Thyroid gland (tissue), 4 donors: ENCODE measurements at regions not wholly inside any gene's neighbourhood (a gene's known extent, or its start where the extent isn't known, plus 50 kb on each side); places are given as distances from the start of the nearest gene placed in this dataset.

ENCODE experiments used
- POLR2A ChIP-seq, 2 donors: fragments of 450-650 bp; IDR thresholded peaks; one replicate each; pipeline ENCODE4 v1.6.1; 2017; ENCODE audit warnings: antibody characterized with exemption in 2 of 2, mild to moderate bottlenecking in 2 of 2, moderate library complexity in 1 of 2
- TF ChIP-seq, protein P1 (sequence below), 6 experiments: fragments of 200-600 bp in 3 of 6; fragments of 450-650 bp in 3 of 6; sonication (generic) in 3 of 6; IDR thresholded peaks; one replicate each; pipeline ENCODE4 v1.5.1; 2016 to 2019; ENCODE audit warnings: antibody characterized with exemption in 6 of 6, mild to moderate bottlenecking in 2 of 6, inconsistent platforms in 1 of 6, moderate library complexity in 1 of 6

DNA sequence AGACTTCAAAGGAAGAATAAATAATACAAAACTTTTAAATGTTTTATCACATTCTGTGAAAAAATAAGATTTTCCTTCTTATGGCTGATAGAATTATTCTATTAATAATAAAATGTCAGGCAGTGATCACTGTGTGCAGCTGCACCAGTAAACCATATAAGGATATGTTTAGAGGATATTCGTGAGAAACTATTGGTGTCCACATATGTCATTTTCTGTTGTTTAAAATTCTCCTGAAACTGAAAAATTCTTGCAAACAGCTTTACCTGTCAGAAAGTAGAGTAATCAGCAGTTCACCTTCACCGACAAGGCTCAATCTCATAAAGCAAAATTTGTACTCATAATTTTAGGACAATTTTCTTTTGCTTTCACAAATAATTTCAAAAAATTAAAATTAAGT, 170.1 kb upstream of the KCNH7 start:
- TF ChIP-seq POLR2A (IDR thresholded peaks at IDR 0.05), result no peak
- TF ChIP-seq, protein P1, sequence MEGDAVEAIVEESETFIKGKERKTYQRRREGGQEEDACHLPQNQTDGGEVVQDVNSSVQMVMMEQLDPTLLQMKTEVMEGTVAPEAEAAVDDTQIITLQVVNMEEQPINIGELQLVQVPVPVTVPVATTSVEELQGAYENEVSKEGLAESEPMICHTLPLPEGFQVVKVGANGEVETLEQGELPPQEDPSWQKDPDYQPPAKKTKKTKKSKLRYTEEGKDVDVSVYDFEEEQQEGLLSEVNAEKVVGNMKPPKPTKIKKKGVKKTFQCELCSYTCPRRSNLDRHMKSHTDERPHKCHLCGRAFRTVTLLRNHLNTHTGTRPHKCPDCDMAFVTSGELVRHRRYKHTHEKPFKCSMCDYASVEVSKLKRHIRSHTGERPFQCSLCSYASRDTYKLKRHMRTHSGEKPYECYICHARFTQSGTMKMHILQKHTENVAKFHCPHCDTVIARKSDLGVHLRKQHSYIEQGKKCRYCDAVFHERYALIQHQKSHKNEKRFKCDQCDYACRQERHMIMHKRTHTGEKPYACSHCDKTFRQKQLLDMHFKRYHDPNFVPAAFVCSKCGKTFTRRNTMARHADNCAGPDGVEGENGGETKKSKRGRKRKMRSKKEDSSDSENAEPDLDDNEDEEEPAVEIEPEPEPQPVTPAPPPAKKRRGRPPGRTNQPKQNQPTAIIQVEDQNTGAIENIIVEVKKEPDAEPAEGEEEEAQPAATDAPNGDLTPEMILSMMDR (IDR thresholded peaks at IDR 0.05), result no peak
